HG02852 (cell line): ENCODE measurements at regions not wholly inside any gene's neighbourhood (a gene's known extent, or its start where the extent isn't known, plus 50 kb on each side); places are given as distances from the start of the nearest gene placed in this dataset.

Experiments used
- ATAC-seq: cut with Tn5 transposase; IDR thresholded peaks from one replicate; pipeline ENCODE4 v1.9.1; 2021; ENCODE audit warnings: mild to moderate bottlenecking, moderate library complexity; ENCODE audit not compliant: unreplicated experiment

DNA sequence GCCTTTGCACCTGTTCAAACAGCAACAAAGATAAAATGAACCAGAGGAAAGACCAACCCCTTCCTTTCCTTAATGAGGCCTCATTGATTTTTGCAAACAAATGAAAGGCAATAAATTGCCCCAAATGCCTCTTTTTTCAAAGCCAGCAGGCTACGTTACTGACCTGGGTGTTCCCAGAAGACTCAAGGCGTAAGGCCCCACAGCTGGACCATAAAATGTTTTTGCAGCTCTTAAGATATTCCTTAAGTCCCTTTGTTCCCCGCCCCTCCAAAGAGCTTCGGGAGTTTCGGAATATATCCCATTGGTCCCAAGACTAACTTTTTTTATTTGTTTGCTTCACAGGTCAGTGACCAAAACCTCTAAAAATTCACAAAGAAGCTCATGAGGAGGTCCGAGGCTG lies 462.9 kb upstream of the PRICKLE1 start:
- no peak for ATAC-seq

DNA sequence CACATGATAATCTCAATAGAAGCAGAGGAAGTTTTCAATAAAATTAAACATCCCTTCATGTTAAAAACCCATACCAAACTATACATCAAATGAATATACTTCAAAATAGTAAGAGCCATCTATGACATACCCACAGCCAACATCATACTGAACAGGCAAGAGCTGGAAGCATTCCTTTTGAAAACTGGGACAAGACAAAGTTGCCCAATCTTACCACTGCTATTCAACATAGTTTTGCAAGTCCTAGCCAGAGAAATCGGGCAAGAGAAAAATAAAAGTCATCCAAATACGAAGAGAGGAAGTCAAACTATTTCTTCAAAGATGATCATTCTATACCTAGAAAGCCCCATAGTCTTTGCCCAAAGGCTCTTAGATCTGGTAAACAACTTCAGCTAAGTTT lies 454.7 kb upstream of the PRICKLE1 start:
- no peak for ATAC-seq

DNA sequence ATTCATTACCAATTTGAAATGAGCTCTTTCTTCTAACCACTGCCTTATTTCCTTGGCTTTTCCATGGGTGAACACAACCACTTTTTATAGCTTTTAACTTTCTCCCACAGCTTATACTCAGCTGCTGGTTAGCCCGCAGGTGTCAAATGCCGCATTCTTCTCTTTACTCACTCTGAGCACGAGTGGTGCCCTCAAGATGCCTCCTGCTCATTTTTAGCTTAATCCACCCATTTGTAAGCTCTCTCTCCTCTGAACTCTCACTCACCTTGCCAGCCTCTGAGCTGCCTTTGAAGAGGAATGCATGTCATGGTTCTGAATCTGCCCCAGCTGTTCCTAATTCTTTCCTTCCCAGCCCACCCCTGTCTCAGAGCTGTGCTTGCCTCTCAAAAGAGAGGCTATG lies 449.4 kb upstream of the PRICKLE1 start:
- ATAC-seq, result no peak

DNA sequence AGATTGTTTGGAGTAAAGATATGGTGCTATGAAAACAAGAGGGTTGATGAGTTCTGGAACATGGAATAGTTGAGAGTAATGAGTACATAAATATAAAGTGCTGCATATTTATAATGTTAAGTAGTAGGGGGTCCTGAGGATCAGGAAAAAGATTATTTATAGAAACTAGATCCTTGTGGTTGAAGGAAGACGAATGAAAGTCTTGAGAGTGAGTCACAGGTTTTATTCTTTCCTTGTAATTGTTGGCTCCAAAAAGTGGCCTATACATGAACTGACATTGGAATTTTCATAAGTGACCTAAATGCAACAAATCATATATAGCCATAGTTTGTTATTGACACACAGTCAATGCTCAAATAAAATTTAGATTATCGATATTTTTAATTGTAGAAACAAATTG lies 440.4 kb upstream of the PRICKLE1 start:
- no peak for ATAC-seq

DNA sequence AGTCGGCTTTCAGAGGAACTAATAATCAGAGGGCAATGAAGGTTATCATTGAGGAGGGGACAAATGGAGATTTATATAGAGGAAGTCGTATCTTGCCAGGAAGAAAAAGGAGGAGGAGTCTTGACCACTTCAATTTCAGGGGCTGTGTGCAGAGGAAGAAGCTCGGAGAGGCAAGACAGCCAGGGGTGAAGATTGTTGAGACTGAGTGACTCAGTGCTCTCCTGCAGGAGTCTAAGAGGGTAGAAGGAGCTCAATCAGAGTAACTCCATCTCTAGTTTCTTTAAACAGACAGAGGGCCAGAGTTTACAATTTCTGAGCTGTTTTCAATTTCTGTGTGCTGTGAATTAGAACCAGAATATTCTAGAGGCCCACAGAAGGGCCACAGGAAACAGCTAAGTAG lies 439.3 kb upstream of the PRICKLE1 start:
- ATAC-seq, result no peak

DNA sequence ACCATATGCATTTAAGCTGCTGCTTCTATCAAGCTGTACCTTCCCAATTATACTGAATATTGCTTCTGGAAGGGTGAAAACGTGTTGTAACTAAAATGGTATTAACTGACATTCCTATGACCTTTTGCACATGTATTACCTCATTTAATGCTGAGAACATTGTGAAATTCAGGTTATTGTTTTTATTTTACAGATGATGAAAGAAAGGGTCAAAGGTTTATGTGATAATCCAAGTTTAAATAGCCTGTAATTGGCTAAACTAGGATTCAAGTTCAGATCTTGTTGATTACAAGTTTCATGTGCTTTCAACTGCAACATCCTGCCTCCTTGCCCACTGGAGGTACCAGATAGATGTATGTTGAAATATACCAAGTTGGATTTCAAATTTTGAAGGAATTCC lies 433.3 kb upstream of the PRICKLE1 start:
- ATAC-seq, result no peak

DNA sequence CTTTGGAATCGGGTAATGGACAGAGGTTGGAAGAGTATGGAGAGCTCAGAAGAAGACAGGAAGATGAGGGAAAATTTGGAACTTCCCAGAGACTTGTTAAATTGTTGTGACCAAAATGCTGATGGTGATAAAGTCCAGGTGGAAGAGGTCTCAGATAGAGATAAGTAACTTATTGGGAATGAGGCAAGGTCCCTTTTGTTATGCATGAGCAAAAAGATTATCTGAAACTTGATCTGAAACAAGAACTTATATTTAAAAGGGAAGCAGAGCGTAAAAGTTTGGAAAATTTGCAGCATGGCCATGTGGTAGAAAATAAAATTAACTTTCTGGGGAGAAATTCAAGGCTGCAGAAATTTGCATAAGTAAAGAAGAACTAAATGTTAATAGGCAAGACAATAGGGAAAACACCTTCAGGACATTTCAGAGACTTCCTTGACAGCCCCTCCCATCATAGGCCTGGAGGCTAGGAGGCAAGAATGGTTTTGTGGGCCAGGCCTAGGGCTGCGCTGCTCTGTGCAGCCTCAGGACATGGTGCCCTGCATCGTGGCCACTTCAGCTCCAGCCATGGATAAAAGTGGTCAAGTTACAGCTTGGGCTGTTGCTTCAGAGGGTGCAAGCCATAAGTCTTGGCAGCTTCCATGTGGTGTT lies 425.7 kb upstream of the PRICKLE1 start:
- no peak for ATAC-seq

DNA sequence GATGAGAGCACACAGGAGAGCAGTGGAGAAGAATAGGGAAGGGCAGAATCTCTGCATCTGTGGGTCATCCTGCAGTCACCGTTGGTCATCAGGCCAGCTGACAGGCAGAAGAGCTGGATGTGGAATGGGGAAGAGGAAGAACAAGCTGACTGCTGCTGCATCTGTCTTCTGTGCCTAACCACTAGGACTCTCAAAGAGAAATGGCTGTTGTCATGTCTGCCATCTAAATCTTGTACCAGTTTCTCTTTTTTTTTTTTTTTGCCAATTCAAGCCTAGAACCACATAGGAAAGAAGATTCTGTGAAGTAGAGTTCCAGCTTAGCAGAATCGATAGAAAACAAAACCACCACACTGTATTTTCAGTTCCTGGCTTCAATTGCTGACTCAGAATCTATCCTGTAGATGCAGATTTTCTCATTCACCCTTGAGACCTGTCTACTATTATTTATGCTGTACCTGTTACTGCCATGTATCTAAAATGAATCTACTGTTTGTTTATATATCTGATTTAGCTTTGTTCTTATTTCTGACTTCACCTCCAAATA lies 421.9 kb upstream of the PRICKLE1 start:
- ATAC-seq, result peak; percentile 92

DNA sequence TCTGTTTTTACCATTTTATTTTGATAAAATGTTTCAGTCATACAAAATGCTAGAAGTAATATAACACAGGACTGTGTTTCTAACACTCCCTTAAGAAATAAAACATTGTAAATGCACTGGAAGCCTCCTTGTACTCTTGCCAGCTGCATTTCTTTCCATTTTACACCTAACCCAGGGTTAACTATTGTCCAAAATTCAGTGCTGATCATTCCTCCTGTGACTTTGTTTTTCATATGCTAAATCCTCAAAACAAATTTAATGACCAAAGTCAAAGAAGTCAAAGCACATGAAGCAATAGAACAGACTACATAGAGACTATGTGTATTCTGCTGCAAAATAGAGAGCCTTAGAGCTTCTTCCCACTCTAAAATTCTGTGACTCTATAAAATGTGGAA lies 420.3 kb upstream of the PRICKLE1 start:
- ATAC-seq, result no peak

DNA sequence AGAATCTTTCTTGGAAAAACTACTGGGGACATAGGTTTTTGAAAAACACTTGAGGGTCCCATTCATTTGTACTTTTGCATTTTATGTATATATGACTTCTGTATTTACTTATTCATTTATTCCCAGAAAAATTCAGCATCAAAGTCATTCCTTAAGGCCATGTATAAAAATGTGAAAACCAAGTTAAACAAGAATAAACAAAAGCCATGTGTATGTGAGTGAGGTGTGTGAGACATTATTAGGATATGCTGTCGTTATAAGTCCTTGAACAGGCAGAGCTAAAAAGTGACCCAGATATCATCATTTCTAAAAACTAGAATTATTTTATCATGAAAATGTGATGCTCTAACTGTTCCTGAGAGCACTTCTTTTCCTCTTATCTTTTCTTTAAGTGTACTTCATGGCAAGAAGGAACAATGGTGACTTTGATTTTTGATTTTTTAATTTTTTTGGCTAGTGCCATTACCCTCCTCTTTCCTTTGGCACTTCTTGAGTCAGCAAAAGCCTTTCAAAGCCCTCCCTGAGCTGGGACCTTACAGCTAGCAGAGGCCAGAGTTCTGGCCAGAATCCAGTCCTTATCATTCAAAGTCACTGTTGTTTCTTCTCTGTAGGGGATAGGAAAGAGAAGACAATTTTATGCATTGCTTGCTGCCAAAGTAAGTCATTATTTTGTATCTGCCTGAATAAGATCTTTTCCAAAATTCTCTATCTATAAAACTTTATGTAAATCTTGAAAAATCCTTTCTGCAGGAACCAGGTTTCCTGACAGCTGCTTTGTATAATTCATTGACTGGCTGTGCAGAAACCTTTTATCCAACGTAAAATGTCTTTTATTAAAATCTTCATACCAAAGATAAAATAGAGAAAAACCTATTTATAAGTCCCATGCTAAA lies 419.7 kb upstream of the PRICKLE1 start:
- no peak for ATAC-seq

DNA sequence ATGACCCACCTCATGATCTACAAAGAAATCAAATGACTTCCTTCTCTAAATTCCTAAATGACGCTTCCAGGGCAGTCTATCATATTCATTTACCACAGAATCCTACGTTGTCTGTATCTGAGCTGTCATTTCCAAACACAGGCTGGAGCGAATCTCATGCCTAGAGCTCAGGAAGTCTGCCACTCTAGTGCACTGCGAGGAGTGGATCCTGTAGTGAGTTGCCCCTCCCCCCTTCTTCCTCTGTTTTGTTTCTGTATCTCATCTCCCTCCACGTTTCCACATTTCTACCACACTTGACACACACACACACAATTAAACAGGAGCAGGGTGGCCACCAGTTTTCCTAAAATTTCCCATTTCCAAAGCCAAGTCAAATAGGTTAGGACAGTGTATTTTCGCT lies 415.4 kb upstream of the PRICKLE1 start:
- no peak for ATAC-seq

DNA sequence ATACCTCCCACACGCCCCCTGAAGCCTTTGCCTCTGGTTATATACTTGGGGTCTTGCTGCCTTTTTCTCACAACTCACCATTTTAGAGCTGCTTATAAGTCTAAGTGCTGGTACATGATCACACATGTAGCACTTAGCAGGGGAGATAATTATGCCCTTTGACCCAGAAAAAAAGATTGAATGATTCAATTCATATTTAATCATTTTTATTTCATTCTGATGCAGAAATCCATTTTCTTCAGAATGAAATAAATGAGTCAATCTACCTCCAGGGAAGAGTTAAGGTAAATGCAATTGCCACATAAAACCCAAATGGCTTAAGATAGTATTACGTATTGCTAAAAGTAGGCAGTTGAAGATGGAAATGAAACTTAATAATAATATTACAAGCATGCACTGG lies 414.6 kb upstream of the PRICKLE1 start:
- ATAC-seq, result no peak

DNA sequence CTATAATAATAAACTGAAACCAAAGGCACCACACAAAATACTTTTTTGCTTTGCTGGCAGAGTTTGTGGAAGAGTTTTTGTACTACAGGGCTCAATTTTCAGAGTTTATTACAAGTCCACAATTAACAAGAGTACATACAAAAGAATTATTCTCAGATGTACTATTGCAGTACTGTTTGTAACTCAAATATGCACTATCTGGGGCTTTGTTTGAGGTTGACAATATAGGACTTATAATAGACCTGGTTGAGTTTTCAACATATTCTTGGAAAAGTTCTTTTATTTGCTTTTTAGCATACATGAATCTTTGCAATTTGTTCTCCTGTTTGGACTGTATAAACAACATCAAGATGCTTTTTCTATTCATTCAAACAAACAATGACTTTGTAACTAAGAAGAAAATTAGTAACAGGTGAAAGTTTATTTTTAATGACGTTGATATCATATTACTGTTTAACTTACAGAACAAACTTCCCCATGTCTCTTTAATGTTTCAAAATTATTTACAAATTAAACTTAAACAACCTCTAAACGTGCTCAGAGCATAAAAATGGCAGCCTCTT lies 407.4 kb upstream of the PRICKLE1 start:
- no peak for ATAC-seq

DNA sequence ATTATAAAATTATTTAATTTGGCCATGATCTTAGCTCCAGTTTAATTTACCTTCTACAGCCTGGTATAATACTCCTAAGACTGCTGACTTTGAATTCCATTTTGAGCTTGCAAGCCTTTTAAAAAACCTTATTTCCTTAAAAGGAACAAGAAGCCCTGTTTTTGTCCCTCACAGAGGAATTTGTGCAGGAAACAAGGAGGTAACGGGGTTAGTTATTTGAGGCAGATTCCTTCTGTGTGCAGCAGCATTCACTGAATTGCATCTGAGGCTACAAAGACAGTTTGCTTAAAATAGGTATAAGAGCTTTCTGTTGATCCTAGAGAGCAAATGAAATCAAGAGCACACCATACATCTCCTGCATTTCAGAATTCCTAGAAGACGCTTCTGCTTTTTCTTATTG lies 403.3 kb upstream of the PRICKLE1 start:
- no peak for ATAC-seq

DNA sequence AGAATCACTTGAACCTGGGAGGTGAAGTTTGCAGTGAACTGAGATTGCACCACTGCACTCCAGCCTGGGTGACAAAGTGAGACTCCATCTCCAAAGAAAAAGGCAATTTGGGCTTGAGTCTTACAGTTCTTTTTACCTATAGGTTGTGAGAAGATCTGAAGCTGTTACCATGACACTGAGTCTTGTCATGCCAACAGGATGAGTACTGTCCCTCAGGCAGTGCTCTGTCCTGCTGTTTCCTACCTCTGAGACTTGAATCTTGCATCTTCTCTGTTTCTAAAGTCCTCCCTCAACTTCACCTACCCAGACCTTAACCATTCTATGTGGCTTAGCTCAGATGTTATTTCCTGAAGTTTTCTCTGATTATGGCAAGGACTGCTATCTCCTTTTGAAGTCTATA lies 400.8 kb upstream of the PRICKLE1 start:
- no peak for ATAC-seq

DNA sequence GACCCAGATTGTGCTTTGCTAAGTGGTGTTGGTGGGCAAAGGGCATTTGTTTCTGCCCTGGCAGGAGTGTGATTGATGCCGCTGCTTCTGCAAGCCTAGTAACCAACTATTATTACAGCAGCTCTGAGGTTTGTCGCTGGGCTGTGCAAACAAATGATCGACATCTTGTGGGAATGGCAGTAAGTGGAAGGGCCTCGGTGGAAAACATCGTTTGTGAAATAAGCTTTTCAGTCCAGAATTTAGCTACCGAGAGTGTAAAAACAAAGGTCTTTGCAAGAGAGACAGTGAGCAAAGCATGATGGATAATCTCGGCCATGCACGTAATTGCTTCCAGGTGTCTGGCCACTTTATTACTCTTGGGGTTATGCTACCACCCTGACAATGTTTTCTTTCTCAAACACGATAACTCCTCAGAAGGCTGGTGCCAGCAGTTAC lies 397.7 kb upstream of the PRICKLE1 start:
- no peak for ATAC-seq

DNA sequence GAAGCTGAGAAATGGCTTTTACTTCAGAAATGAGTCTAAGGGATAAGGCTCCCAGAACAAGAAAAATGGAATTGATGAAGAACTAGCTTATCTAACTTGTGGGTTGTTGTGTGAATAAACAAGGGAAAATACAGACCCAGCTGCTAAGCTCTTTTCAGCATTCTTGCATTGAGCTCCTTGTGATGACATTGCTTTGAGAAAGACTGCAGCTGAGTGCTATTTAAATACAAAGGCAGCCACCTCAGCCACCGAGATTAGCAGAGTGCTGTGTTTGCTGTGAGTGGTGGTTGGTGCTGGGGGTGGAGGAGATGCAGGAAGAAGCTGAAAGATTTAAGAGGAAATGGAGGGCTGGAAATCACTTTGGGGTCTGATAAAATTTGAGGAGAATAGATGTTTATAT lies 396.0 kb upstream of the PRICKLE1 start:
- ATAC-seq, result no peak

DNA sequence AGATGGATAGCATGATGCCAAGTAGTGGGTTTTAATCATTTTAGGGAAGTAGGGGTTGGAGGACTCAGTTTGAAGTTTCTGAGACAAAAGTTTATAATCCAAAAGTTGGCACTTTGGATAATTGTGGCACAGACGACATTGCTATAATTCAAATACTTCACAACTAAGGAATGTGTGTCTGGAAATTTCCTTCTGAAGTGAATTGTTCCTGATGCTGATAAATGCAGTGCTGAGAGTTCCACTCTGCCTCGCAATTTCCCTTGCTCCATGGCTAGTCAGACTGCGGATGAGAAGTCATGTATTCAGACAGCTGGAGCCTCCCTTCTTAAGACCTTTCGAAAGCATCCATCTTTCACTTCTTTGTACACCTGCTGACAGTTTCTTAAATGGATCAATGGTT lies 393.3 kb upstream of the PRICKLE1 start:
- ATAC-seq, result no peak

DNA sequence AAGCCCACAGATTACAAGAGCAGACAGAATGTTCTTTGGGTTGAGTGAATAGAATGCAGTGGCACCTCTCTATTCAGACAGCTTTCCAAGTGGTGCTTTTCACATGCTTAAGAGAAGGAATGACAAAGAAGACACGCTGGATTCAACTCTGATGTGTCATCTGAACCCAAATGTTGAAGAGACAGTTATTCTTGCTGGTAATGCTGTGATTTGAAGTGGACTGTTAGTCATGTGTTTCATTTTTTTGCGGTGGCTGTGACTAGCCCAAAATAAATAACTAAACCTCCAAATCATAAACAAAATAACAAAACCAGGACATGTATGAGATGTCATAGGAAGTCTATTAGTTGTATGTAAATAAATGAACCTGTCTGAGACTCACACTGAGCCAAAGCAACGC lies 391.8 kb upstream of the PRICKLE1 start:
- no peak for ATAC-seq

DNA sequence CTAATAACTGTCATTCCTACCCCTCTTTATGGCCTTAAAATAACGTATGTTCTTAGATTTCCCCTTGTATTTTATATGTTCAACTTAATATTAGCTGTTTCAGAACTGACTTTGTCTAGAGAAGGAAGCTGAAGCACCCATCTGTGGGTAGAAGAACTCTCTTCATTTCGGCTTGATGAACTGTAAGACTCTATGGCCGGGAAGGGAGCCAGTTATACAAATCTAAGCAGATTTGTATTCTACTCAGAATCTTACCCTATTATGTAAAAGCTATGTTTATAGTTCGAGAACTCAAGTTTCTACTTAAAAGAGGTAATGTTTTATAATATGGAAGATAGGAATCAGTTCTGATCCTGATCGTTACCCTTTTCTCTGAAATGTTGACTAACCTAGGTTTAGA lies 390.9 kb upstream of the PRICKLE1 start:
- ATAC-seq, result no peak

DNA sequence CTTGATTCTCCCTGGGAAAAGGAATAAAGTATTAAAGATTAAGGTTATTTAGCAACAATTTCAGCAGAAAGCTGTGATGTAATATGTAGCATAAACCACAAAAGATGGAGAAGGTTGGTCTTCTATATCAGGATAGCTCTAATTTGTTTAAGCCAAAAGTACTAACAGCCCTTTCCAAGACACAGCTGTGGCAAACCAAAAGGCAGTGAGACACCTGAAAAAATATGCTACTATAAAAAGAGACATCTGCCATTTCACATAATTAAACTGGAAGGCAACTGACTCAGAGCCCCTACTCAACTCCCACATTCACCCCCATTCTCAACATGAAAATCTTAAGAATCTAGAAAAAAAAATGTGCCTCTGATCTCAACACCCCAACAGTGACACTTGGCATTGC lies 390.2 kb upstream of the PRICKLE1 start:
- ATAC-seq, result no peak

DNA sequence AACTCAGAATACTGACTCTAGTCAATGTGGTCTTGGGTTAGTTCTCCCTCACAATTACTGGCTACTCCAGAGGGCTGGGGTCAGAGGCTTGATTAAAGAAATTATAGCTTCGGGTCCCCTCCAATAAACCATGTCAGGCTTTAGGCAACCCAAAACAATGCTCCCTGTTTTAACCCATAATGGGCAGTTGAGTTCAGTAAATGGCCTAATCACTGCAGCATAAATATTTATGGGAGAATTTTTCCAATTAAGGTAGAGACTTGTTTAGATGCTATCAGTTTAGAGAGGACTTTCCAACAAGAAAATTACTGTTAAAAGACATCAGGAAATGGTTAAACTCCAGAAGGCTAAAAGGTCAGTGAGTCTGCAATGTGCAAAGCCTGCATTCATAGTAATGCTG lies 389.2 kb upstream of the PRICKLE1 start:
- ATAC-seq, result no peak
